ENCODE measurements at regions not wholly inside any gene's neighbourhood (a gene's known extent, or its start where the extent isn't known, plus 50 kb on each side); places are given as distances from the start of the nearest gene placed in this dataset.

DNA sequence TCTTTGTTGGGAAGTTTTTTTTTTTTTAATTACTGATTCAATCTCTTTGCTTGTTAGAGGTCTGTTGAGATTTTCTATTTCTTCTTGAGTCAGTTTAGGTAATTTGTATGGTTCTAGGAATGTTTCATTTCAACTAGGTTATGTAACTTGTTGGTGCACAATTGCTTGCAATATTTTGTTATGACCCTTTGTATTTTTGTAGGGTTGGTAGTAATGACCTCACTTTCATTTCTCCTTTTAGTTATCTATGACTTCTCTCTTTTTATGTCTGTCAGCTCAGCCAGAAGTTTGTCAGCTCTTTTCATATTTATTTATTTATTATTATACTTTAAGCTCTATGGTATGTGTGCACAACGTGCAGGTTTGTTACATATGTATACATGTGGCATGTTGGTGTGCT, 51.1 kb upstream of the SLC24A3 start:
- H3K4me1 ChIP-seq: peaks cover 8% of the 10 kb centered on the region
- TF ChIP-seq CTCF (IDR thresholded peaks at IDR 0.05): no peak
- Mint-ChIP-seq H3K4me3 (no peak overlapping the region), H3K27me3 (ENCODE audit: insufficient read depth, low read depth) (no peaks in the 10 kb centered on the region), H3K27ac (no peak overlapping the region), H3K36me3 (no peaks in the 10 kb centered on the region), H3K4me1 (peaks cover 5% of the 10 kb centered on the region), H3K9me3 (peaks cover 5% of the 10 kb centered on the region)
- H2AFZ ChIP-seq (replicated peaks): no peak overlapping the region
- H3K9ac ChIP-seq: no peak overlapping the region
- no peaks in the 10 kb centered on the region for H3K36me3 ChIP-seq
- no peaks in the 10 kb centered on the region for H3K79me2 ChIP-seq (ENCODE audit: low read depth)
- H3K9me3 ChIP-seq (ENCODE audit: low read depth): no peaks in the 10 kb centered on the region
- no peaks in the 10 kb centered on the region for H4K20me1 ChIP-seq (ENCODE audit: low read depth)
- no peak overlapping the region for H3K4me2 ChIP-seq
- no peaks in the 10 kb centered on the region for H3F3A ChIP-seq (ENCODE audit: low read depth)
- H3K27ac ChIP-seq: no peak overlapping the region
- H3K4me3 ChIP-seq: no peak overlapping the region
- no peak for DNase-seq (ENCODE audit: low spot score)
- H3K27me3 ChIP-seq: no peaks in the 10 kb centered on the region
